ENCODE measurements at regions not wholly inside any gene's neighbourhood (a gene's known extent, or its start where the extent isn't known, plus 50 kb on each side); places are given as distances from the start of the nearest gene placed in this dataset.

DNA sequence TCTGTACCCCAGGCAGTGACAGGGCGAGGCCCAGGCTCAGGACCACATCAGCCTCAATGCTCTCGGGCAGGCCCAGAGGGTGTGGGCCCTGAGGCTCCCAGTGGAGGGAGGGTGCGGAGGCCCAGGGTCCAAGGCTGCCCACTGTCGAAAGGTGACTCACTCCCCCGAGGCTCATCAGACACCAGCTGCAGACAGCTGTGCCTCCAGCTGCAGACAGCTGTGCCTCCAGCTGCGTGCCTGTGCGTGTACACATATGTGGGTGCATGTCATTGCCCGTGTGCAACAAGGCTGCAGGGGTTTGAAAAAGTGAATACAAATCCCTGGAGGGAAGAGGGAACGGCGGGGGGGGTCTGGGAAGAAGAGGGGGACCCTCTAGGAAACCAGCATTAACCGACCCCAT lies 134.3 kb downstream of the BRD1 start:
- Histone ChIP-seq H3K27me3 (ENCODE audit: control insufficient read depth, insufficient read depth, low read length) (no peaks in the 10 kb centered on the region), H3K9ac (ENCODE audit: low read length) (no peak overlapping the region)

DNA sequence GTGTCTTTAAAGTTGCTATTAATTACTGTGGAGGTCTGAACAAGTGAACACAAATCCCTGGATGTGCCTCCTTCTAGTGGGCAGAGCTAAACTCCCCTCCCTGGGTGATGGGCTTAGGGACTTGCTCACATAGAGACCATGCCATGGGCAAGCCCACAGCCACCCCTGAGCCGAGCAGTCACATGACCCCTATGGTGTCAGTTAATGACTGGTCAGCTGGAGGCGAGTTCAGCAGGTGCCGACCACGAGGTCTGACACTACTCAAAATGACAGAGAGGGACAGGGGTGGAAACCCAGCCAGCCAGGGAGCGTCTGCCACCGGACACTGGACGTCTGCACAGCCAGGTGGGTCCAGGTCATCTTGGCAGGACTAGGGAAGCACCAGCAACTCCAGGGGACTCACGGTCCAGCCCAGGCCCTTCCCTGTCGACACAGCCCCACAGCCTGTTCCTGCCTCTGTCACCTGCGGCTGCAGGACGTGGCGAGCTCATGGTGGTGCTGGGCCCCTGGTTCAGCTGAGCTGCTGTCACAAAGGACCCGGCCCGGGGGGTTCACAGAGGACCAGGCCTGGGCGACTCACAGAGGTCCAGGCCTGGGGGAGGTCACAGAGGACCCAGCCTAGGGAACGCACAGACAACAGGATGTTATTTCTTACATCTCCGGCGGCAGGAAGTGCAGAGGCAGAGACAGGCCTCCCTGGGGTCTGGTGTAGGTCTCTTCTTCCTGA lies 135.0 kb downstream of the BRD1 start:
- Histone ChIP-seq H3K4me1 (ENCODE audit: control insufficient read depth, insufficient read depth, low read length) (no peaks in the 10 kb centered on the region), H3K4me3 (ENCODE audit: low read length) (no peak overlapping the region), H3K9ac (ENCODE audit: low read length) (no peak overlapping the region), H3K27ac (ENCODE audit: low read depth, low read length) (no peak overlapping the region), H3K27me3 (ENCODE audit: control insufficient read depth, insufficient read depth, low read length) (peaks cover 6% of the 10 kb centered on the region), H3K36me3 (ENCODE audit: control insufficient read depth, insufficient read depth, low read length) (no peaks in the 10 kb centered on the region)

More for the DNA sequence above, 134.3 kb downstream of the BRD1 start:
- no peak overlapping the region for H3K4me3 ChIP-seq (ENCODE audit: low read length)
- H3K27ac ChIP-seq (ENCODE audit: low read depth, low read length), result no peak overlapping the region
- H3K4me1 ChIP-seq (ENCODE audit: control insufficient read depth, insufficient read depth, low read length), result no peaks in the 10 kb centered on the region
- no peaks in the 10 kb centered on the region for H3K36me3 ChIP-seq (ENCODE audit: control insufficient read depth, insufficient read depth, low read length)

DNA sequence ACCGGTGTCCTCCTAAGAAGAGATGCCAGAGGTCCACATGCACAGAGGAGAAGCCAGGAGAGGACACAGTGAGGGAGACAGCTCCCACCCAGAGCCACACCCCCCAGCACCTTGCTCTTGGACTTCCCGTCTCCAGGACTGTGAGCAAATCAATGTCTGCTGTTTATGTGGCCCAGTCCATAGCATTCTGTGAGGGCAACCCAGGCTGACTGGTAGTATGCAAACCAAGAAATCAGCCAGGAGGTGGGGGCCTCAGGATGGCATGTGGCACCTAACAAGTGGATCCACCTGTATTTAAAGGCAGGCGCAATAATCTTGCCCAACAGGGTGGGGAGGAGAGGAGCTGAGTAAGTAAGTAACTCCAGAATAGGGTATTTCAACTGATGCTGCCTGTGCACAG lies 136.4 kb downstream of the BRD1 start:
- Histone ChIP-seq H3K4me3 (ENCODE audit: low read length) (no peak overlapping the region), H3K27ac (ENCODE audit: low read depth, low read length) (no peak overlapping the region), H3K27me3 (ENCODE audit: control insufficient read depth, insufficient read depth, low read length) (peaks cover 6% of the 10 kb centered on the region), H3K4me1 (ENCODE audit: control insufficient read depth, insufficient read depth, low read length) (no peaks in the 10 kb centered on the region), H3K9ac (ENCODE audit: low read length) (no peak overlapping the region), H3K36me3 (ENCODE audit: control insufficient read depth, insufficient read depth, low read length) (no peaks in the 10 kb centered on the region)

DNA sequence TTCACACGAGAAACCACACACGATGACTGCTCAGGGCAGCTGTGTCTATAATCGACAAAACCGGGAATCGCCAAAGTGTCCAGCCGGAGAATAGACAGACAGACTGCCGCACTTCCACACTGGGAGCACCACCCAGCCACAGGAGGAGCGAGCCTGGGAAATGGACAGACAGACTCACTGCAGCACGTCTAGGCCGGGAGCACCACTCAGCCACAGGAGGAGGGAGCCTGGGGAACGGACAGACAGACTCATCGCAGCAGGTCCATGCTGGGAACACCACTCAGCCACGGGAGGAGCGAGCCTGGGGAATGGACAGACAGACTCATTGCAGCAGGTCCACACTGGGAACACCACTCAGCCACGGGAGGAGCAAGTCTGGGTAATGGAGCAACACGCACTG lies 137.2 kb downstream of the BRD1 start:
- Histone ChIP-seq H3K27ac (ENCODE audit: low read depth, low read length) (no peak overlapping the region), H3K27me3 (ENCODE audit: control insufficient read depth, insufficient read depth, low read length) (peaks cover 6% of the 10 kb centered on the region), H3K4me3 (ENCODE audit: low read length) (no peak overlapping the region), H3K9ac (ENCODE audit: low read length) (no peak overlapping the region), H3K4me1 (ENCODE audit: control insufficient read depth, insufficient read depth, low read length) (no peaks in the 10 kb centered on the region), H3K36me3 (ENCODE audit: control insufficient read depth, insufficient read depth, low read length) (no peaks in the 10 kb centered on the region)

DNA sequence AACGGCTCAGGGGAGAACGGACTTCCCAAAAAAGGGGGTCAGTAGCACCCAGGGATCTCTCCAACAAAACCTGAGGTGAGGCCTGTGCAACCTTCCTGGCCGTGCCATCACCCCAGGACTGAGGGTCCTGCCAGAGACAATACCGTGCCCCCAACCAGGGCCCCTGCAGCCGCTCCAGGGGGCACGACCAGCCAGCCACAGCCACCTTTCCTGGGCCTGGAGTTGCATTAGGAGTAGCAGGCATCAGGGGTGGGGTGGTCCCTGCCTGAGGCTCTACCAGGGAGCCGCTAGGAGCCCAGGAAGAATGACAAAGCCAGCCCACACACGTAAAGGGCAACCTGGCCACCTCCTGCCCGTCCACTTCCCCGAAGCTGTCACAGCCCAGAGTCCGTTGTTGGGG lies 137.8 kb downstream of the BRD1 start:
- H3K4me3 ChIP-seq (ENCODE audit: low read length), result no peak overlapping the region
- no peak overlapping the region for H3K9ac ChIP-seq (ENCODE audit: low read length)
- no peaks in the 10 kb centered on the region for H3K36me3 ChIP-seq (ENCODE audit: control insufficient read depth, insufficient read depth, low read length)
- H3K27ac ChIP-seq (ENCODE audit: low read depth, low read length), result no peak overlapping the region
- peaks cover 6% of the 10 kb centered on the region for H3K27me3 ChIP-seq (ENCODE audit: control insufficient read depth, insufficient read depth, low read length)
- no peaks in the 10 kb centered on the region for H3K4me1 ChIP-seq (ENCODE audit: control insufficient read depth, insufficient read depth, low read length)

DNA sequence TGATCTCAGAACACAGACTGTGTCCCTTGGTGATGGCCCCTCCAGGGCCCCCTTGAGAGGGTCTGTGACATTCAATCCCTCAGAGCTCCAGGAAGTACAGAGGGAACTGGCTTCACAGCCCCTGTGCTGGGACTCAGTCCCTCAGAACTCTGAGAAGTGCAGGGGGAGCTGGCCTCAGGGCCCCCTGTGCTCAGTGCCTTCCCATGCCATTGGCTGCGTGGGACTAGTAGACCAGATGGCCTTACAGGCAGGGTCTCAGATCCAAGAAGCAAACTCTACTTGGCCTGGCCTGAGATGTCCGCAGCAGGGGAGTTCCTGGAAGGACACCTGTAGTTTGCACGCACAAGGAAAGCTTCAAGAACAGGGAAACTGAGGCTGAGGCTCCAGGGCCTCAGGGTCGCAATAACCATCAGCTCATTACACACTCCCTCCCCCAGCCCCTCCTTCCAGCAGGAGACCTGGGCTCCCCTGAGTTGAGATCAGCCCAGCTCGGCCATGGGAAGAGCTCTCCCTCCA lies 138.4 kb downstream of the BRD1 start:
- no peak overlapping the region for H3K27ac ChIP-seq (ENCODE audit: low read depth, low read length)
- no peaks in the 10 kb centered on the region for H3K4me1 ChIP-seq (ENCODE audit: control insufficient read depth, insufficient read depth, low read length)
- H3K9ac ChIP-seq (ENCODE audit: low read length), result no peak overlapping the region
- no peak overlapping the region for H3K4me3 ChIP-seq (ENCODE audit: low read length)
- no peaks in the 10 kb centered on the region for H3K36me3 ChIP-seq (ENCODE audit: control insufficient read depth, insufficient read depth, low read length)
- H3K27me3 ChIP-seq (ENCODE audit: control insufficient read depth, insufficient read depth, low read length), result peaks cover 6% of the 10 kb centered on the region

DNA sequence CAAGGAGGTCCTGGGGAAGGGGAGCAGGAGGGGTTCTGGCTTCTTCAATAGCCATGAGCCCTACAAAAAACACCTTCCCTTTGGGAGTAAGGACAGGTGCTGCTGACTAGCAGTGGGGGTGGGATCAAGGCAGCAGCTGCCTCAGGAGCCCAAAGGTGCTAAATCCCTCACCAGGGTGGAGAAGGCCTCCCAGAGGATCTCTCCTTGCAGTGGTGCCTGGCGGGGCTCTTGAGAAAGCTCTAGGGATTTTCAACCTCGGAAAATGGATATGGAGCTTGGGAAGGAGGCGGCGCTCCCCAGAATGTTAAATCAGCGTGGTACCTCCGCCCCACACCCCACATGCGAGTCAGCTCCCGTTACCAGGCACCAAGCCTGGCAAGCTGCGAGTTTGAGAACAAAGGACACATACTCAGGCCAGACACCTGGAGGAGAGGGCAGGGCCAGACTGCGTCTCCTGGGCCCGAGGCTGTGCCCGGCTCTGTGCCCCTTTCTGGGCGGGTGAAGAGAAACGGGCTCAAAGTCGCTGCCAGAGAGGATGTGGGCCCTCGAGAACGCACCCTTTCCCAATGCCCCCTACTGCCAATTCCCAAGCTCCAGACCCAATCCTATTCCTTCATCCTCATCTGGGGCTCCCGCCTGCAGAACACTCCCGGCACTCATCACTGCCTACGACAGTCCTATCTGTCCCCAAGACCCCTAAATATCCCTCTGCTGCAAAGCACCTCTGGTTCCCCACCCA lies 139.0 kb downstream of the BRD1 start:
- H3K27me3 ChIP-seq (ENCODE audit: control insufficient read depth, insufficient read depth, low read length), result peaks cover 6% of the 10 kb centered on the region
- no peak overlapping the region for H3K4me3 ChIP-seq (ENCODE audit: low read length)

DNA sequence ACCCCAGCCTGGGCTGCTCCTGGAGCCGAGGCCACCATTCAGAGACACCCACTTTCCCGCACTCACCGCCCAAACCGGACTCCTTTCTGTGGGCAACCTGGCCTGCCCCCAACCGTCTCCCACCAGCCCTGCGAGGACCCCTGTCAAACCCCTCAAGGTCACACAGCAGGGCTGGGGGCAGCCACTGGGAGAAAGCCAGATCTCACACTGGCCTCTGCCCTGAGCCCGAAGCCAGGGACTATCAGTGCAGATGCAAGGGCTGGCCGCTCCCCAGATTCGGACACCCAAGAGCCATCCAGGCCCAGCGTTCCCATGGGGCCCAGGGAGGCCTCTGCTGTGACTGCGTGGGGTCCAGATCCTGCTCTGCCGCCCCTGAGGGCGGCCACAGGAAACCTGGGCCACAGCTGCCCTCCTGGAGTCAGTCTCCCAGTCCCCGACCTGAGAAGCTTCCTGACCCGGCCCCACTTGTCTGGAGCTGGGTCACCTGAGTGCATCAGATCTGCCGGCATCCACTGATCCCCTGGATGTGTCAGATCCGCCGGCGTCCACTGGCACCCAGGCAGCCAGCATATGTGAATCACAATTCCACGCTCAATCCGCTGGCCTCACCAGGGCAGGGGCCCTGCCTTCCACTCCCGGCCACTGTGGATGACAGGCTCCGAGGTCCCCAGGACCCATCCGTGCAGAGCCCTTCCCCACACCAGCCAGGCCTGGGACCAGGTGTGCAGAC lies 139.7 kb downstream of the BRD1 start:
- Histone ChIP-seq H3K4me3 (ENCODE audit: low read length) (no peak overlapping the region), H3K27me3 (ENCODE audit: control insufficient read depth, insufficient read depth, low read length) (peaks cover 6% of the 10 kb centered on the region), H3K4me1 (ENCODE audit: control insufficient read depth, insufficient read depth, low read length) (no peaks in the 10 kb centered on the region), H3K36me3 (ENCODE audit: control insufficient read depth, insufficient read depth, low read length) (no peaks in the 10 kb centered on the region), H3K27ac (ENCODE audit: low read depth, low read length) (no peak overlapping the region), H3K9ac (ENCODE audit: low read length) (no peak overlapping the region)

More for the DNA sequence above, 139.0 kb downstream of the BRD1 start:
- H3K36me3 ChIP-seq (ENCODE audit: control insufficient read depth, insufficient read depth, low read length), result no peaks in the 10 kb centered on the region
- H3K27ac ChIP-seq (ENCODE audit: low read depth, low read length), result no peak overlapping the region
- no peak overlapping the region for H3K9ac ChIP-seq (ENCODE audit: low read length)
- H3K4me1 ChIP-seq (ENCODE audit: control insufficient read depth, insufficient read depth, low read length), result no peaks in the 10 kb centered on the region

DNA sequence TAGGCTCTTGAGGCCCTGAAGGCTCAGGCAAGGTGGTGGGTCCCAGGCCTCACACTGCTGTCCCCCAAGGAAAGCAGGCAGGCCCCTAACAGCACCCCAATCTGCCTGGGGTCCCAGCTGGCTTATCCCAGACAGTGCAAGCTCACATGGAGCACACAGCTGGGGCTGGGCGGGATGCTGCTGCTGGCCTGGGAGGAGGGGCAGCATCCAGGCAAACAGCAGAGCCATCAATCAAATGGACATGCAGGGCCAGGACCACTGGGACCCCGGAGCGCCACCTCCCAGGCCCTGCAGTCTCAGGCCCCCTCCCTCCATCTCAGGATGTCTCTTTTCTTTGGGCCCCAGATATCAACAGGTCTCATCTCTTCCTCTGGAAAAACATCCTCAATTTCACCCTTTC lies 140.3 kb downstream of the BRD1 start:
- H3K4me1 ChIP-seq (ENCODE audit: control insufficient read depth, insufficient read depth, low read length), result no peaks in the 10 kb centered on the region
- no peak overlapping the region for H3K27ac ChIP-seq (ENCODE audit: low read depth, low read length)
- no peaks in the 10 kb centered on the region for H3K36me3 ChIP-seq (ENCODE audit: control insufficient read depth, insufficient read depth, low read length)
- peaks cover 6% of the 10 kb centered on the region for H3K27me3 ChIP-seq (ENCODE audit: control insufficient read depth, insufficient read depth, low read length)
- no peak overlapping the region for H3K9ac ChIP-seq (ENCODE audit: low read length)
- H3K4me3 ChIP-seq (ENCODE audit: low read length), result no peak overlapping the region

DNA sequence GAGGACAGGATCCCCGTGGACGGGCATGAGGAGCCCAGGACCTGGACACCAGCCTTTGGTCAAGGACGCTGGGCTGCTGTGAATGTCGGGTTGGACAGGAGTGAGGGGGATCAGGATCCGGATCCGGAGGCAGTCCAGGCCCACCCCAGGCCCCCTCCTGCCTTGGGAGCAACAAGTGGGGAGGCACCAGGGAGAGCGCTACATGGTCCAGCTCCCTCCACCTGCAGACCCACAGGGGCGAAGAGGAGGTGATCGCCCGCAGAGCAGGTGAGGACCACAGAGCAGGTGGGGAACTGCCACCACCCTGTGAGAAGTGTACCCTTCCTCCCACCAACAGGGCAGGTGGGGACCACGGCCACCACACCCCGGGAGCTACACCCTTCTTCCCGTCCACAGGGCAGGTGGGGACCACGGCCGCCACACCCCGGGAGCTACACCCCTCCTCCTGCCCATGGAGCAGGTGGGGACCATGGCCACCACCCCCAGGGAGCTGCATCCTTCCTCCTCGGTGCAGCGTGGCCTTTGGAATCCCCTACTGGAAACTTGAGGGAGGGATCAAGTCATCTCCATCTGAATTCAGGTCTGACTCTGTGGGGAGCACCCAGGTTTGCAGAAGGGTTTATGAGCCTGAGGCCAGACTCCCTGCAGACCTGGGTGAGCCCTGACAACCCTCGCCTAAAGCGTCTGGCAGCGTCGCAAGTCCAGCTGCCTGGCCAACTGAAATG lies 141.0 kb downstream of the BRD1 start:
- H3K27ac ChIP-seq (ENCODE audit: low read depth, low read length), result no peak overlapping the region
- H3K36me3 ChIP-seq (ENCODE audit: control insufficient read depth, insufficient read depth, low read length), result no peaks in the 10 kb centered on the region
- H3K4me1 ChIP-seq (ENCODE audit: control insufficient read depth, insufficient read depth, low read length), result no peaks in the 10 kb centered on the region
- no peak overlapping the region for H3K4me3 ChIP-seq (ENCODE audit: low read length)
- no peak overlapping the region for H3K9ac ChIP-seq (ENCODE audit: low read length)
- H3K27me3 ChIP-seq (ENCODE audit: control insufficient read depth, insufficient read depth, low read length), result peaks cover 6% of the 10 kb centered on the region

DNA sequence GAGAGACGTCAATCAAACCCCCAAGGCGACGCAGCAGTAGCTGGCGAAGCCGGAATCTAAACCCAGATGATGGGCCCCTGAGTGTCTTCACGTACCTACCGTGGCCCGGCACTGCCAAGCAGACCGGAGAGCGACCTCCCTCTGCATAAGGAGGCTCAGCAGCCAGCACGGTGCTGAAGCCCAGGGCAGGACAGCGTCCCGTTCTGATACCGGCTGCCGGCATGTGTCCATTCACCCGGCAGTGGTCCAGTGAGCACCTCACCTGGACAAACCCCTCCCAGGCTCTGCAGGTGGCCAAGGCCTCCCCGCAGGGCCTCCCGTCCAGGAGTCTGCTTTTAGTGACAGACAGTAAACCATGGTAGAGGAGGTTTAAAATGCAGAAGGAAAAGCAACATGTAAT lies 142.0 kb downstream of the BRD1 start:
- Histone ChIP-seq H3K4me3 (ENCODE audit: low read length) (no peak overlapping the region), H3K36me3 (ENCODE audit: control insufficient read depth, insufficient read depth, low read length) (no peaks in the 10 kb centered on the region), H3K9ac (ENCODE audit: low read length) (no peak overlapping the region), H3K4me1 (ENCODE audit: control insufficient read depth, insufficient read depth, low read length) (no peaks in the 10 kb centered on the region), H3K27ac (ENCODE audit: low read depth, low read length) (no peak overlapping the region), H3K27me3 (ENCODE audit: control insufficient read depth, insufficient read depth, low read length) (peaks cover 6% of the 10 kb centered on the region)

DNA sequence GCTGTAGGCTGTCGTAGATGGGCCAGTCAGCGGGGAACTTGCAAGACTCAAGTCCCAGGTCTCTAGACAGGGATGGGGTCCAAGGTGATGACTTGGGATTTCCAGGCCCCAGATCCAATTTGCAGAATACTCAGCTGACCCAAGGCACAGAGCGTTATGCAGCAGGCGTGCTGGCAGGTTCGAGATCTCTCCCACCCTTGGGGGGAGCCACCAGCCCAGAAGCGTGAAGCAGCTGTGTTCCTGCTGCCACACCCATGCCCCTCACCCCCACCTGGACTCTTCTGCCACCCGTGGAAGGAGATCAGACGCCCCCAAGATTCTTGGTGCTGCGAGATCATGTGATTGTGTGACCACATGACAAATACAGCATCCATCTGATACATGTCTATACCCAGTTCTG lies 142.6 kb downstream of the BRD1 start:
- no peak overlapping the region for H3K27ac ChIP-seq (ENCODE audit: low read depth, low read length)
- H3K4me1 ChIP-seq (ENCODE audit: control insufficient read depth, insufficient read depth, low read length), result no peaks in the 10 kb centered on the region
- no peaks in the 10 kb centered on the region for H3K36me3 ChIP-seq (ENCODE audit: control insufficient read depth, insufficient read depth, low read length)
- no peak overlapping the region for H3K9ac ChIP-seq (ENCODE audit: low read length)
- peaks cover 6% of the 10 kb centered on the region for H3K27me3 ChIP-seq (ENCODE audit: control insufficient read depth, insufficient read depth, low read length)
- H3K4me3 ChIP-seq (ENCODE audit: low read length), result no peak overlapping the region
